Fibroblast of lung (primary cell): ENCODE measurements at regions not wholly inside any gene's neighbourhood (a gene's known extent, or its start where the extent isn't known, plus 50 kb on each side); places are given as distances from the start of the nearest gene placed in this dataset.

ENCODE experiments used
- EZH2 ChIP-seq: IDR thresholded peaks from 2 replicates; pipeline ENCODE4 v1.5.1; 2012; ENCODE audit warnings: low read length, control low read depth, mild to moderate bottlenecking; ENCODE audit errors: missing control alignments
- TF ChIP-seq, protein P1 (sequence below), 2 donors: IDR thresholded peaks in 1 of 2; conservative IDR thresholded peaks in 1 of 2; 1 replicate in 1 of 2; 2 replicates in 1 of 2; pipeline ENCODE4 v1.5.1; 2011 to 2012; ENCODE audit warnings: low read length in 2 of 2, control low read depth in 1 of 2, inconsistent platforms in 1 of 2, low read depth in 1 of 2, mild to moderate bottlenecking in 1 of 2

DNA sequence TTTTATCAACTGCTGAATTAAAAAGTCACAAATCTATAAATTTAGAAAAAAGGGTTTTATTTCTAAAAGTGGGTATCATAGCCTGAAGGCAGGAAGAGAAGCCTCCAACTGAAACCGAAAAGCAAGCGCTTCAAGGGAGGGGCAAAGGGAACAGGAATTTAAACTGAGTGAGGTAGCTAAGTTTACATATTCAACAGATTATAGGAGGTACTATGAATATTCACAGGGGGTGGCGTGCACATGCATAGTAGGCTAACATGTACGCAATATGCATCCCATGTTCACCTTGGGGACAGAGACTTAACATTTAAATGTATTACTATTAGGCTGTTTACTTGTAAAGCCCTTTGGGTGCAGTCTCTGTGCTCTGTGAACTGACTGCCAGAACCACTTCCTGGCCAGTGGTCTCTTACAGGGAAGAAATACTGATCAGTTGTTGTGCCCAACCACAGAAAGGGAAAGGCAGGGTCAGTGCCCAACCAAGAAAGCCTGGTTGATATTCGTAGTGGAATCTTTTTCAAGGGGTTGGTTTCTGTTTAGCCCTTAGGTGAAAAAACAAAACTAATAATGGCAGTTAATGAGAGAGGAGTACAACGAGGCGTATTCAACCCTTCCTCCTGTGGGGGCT is 168.7 kb upstream of the GALNTL6 start:
- TF ChIP-seq, protein P1, sequence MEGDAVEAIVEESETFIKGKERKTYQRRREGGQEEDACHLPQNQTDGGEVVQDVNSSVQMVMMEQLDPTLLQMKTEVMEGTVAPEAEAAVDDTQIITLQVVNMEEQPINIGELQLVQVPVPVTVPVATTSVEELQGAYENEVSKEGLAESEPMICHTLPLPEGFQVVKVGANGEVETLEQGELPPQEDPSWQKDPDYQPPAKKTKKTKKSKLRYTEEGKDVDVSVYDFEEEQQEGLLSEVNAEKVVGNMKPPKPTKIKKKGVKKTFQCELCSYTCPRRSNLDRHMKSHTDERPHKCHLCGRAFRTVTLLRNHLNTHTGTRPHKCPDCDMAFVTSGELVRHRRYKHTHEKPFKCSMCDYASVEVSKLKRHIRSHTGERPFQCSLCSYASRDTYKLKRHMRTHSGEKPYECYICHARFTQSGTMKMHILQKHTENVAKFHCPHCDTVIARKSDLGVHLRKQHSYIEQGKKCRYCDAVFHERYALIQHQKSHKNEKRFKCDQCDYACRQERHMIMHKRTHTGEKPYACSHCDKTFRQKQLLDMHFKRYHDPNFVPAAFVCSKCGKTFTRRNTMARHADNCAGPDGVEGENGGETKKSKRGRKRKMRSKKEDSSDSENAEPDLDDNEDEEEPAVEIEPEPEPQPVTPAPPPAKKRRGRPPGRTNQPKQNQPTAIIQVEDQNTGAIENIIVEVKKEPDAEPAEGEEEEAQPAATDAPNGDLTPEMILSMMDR (conservative IDR thresholded peaks at IDR 0.05 in 1 of 2, IDR thresholded peaks at IDR 0.05 in 1 of 2; ENCODE audit: low read depth in 1 of 2, low read length in 2 of 2) = no peak
- TF ChIP-seq EZH2 = no peak
